ENCODE measurements at regions not wholly inside any gene's neighbourhood (a gene's known extent, or its start where the extent isn't known, plus 50 kb on each side); places are given as distances from the start of the nearest gene placed in this dataset.

- POLR2A ChIA-PET: no interaction called here
- no peaks in the 10 kb centered on the region for H3K27me3 Mint-ChIP-seq (ENCODE audit: insufficient read depth, unreplicated experiment)
- intact Hi-C loops (cut with micrococcal nuclease): no loop called here
- DNase-seq (ENCODE audit: unreplicated experiment): no peak
- peaks cover 11% of the 10 kb centered on the region for H3K4me1 Mint-ChIP-seq (ENCODE audit: insufficient read depth, unreplicated experiment)
- no peak for TF ChIP-seq CTCF (IDR thresholded peaks at IDR 0.05; ENCODE audit: unreplicated experiment)
- BruUV-seq (replicated peaks): no TSS peak
- no peaks in the 10 kb centered on the region for H3K9me3 Mint-ChIP-seq (ENCODE audit: unreplicated experiment)
- H3K4me3 Mint-ChIP-seq (ENCODE audit: unreplicated experiment): no peak overlapping the region
- CTCF ChIA-PET: interaction anchor here (0.6 kb wide), 1 partner anchor 84 kb away, joined by 3 read pairs; no protein-coding TSS in a partner anchor
- peak overlapping the region; percentile 23 for H3K27ac Mint-ChIP-seq (ENCODE audit: low read depth, unreplicated experiment)
- no peaks in the 10 kb centered on the region for H3K36me3 Mint-ChIP-seq (ENCODE audit: insufficient read depth, unreplicated experiment)
Observed at GRCh38 chr13:72164811-72165210, 297.8 kb upstream of the DACH1 start.

- DNase-seq (ENCODE audit: unreplicated experiment): no peak
- ChIA-PET POLR2A (no interaction called here), CTCF (no interaction called here)
- no peaks in the 10 kb centered on the region for H3K9me3 Mint-ChIP-seq (ENCODE audit: unreplicated experiment)
- H3K4me3 Mint-ChIP-seq (ENCODE audit: unreplicated experiment): no peak overlapping the region
- BruUV-seq (replicated peaks): no TSS peak
- TF ChIP-seq CTCF (IDR thresholded peaks at IDR 0.05; ENCODE audit: unreplicated experiment): no peak
- no peaks in the 10 kb centered on the region for H3K36me3 Mint-ChIP-seq (ENCODE audit: insufficient read depth, unreplicated experiment)
- H3K4me1 Mint-ChIP-seq (ENCODE audit: insufficient read depth, unreplicated experiment): peaks cover 11% of the 10 kb centered on the region
- intact Hi-C loops (cut with micrococcal nuclease): no loop called here
- H3K27me3 Mint-ChIP-seq (ENCODE audit: insufficient read depth, unreplicated experiment): no peaks in the 10 kb centered on the region
- no peak overlapping the region for H3K27ac Mint-ChIP-seq (ENCODE audit: low read depth, unreplicated experiment)
Observed at GRCh38 chr13:72163678-72164077, 296.7 kb upstream of the DACH1 start.

GRCh38 chr13:72160977-72161376 lies 294.0 kb upstream of the DACH1 start:
- no peaks in the 10 kb centered on the region for H3K36me3 Mint-ChIP-seq (ENCODE audit: insufficient read depth, unreplicated experiment)
- POLR2A ChIA-PET: no interaction called here
- no peak overlapping the region for H3K4me3 Mint-ChIP-seq (ENCODE audit: unreplicated experiment)
- peaks cover 5% of the 10 kb centered on the region for H3K4me1 Mint-ChIP-seq (ENCODE audit: insufficient read depth, unreplicated experiment)
- DNase-seq (ENCODE audit: unreplicated experiment): no peak
- no TSS peak for BruUV-seq (replicated peaks)
- CTCF ChIA-PET: interaction anchor here (0.6 to 0.7 kb wide), 2 partner anchors 9 to 142 kb away, joined by 3 read pairs; no protein-coding TSS in a partner anchor
- TF ChIP-seq CTCF (IDR thresholded peaks at IDR 0.05; ENCODE audit: unreplicated experiment): no peak
- intact Hi-C loops (cut with micrococcal nuclease): no loop called here
- H3K27ac Mint-ChIP-seq (ENCODE audit: low read depth, unreplicated experiment): no peak overlapping the region
- no peaks in the 10 kb centered on the region for H3K27me3 Mint-ChIP-seq (ENCODE audit: insufficient read depth, unreplicated experiment)
- no peaks in the 10 kb centered on the region for H3K9me3 Mint-ChIP-seq (ENCODE audit: unreplicated experiment)

- no TSS peak for BruUV-seq (replicated peaks)
- TF ChIP-seq CTCF (IDR thresholded peaks at IDR 0.05; ENCODE audit: unreplicated experiment): no peak
- intact Hi-C loops (cut with micrococcal nuclease): no loop called here
- Mint-ChIP-seq H3K36me3 (ENCODE audit: insufficient read depth, unreplicated experiment) (no peaks in the 10 kb centered on the region), H3K27me3 (ENCODE audit: insufficient read depth, unreplicated experiment) (no peaks in the 10 kb centered on the region), H3K9me3 (ENCODE audit: unreplicated experiment) (no peaks in the 10 kb centered on the region), H3K27ac (ENCODE audit: low read depth, unreplicated experiment) (no peak overlapping the region), H3K4me1 (ENCODE audit: insufficient read depth, unreplicated experiment) (peaks cover 3% of the 10 kb centered on the region), H3K4me3 (ENCODE audit: unreplicated experiment) (no peak overlapping the region)
- no peak for DNase-seq (ENCODE audit: unreplicated experiment)
- CTCF ChIA-PET: interaction anchor here (0.6 kb wide), 2 partner anchors 413 to 1123 kb away, joined by 4 read pairs; no protein-coding TSS in a partner anchor
- POLR2A ChIA-PET: no interaction called here
Observed at GRCh38 chr13:72156760-72157159, 289.8 kb upstream of the DACH1 start.

Data from MCF 10A (cell line).